ENCODE measurements at regions not wholly inside any gene's neighbourhood (a gene's known extent, or its start where the extent isn't known, plus 50 kb on each side); places are given as distances from the start of the nearest gene placed in this dataset.
"Not testable (repeated sequence)": the region's sequence is repeated elsewhere in the genome, so short reads cannot be mapped to it uniquely, and the experiment has no call there.

DNA sequence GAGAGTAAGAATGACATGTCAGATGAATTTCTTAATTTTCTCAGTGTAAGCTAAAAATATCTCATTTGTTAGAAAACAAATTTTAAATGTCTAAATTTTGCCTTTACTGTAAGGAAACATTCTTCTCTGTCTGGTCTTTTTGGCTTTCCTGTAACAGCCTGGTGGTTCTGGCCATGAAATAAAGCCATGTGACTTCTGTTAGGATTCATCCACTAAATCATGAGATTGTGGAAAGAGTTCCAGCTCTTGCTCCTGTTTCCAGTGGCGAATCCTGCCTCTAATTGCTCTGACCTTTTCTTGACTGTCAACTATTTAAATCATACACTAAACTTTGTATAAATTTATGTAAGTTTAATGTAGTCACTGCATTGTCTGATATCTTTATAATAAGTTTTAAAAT, 398.5 kb upstream of the AKR1E2 start:
- peaks cover 4% of the 10 kb centered on the region for H3K27me3 Mint-ChIP-seq

DNA sequence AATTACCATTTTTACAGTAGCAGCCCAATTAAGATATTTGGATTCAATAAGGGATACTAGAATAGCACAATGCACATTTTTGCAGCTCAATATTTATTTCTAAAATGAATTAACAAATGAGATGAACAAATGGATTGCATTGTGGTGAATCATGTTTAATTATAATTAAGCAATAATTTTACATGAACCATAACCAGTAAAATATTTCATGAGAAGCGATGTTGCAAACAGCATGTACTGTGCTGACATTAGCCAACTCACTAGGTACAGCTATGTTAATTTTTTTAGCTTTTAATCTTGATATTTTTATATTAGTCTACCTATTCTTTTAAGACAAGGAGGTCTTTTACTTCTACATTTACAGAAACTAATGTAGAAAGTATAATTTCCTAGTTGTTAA, 399.1 kb upstream of the AKR1E2 start:
- H3K27ac Mint-ChIP-seq: no peak overlapping the region
- no peaks in the 10 kb centered on the region for H3K36me3 Mint-ChIP-seq
- H3K27me3 Mint-ChIP-seq: peaks cover 4% of the 10 kb centered on the region
- H3K4me3 Mint-ChIP-seq: no peak overlapping the region
- H3K4me1 Mint-ChIP-seq: no peaks in the 10 kb centered on the region
- no peaks in the 10 kb centered on the region for H3K9me3 Mint-ChIP-seq
- DNase-seq: no peak

More for the DNA sequence above, 398.5 kb upstream of the AKR1E2 start:
- DNase-seq: no peak
- Mint-ChIP-seq H3K36me3 (no peaks in the 10 kb centered on the region), H3K27ac (no peak overlapping the region), H3K9me3 (no peaks in the 10 kb centered on the region), H3K4me3 (no peak overlapping the region), H3K4me1 (no peaks in the 10 kb centered on the region)

DNA sequence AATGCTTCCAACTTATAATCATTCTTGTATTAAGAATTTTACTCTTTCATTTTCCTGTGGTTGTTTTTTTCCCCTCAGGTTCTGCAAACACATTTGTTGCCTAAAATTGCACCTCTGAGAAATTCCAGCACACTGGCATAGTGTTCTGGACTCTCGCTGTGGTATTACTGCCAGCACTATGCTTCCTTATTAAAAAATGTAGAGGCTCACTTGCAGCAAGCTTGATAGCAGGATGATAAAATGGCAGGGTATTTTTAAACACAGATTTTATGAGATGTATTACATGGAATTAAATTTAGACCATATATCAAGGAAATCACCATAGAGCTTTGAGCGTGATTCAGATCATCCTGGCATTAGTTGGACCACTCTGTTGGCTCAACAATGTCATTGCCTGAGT, 416.7 kb upstream of the AKR1E2 start:
- H3K36me3 Mint-ChIP-seq: no peaks in the 10 kb centered on the region
- no peak overlapping the region for H3K4me3 Mint-ChIP-seq
- peaks cover 9% of the 10 kb centered on the region for H3K4me1 Mint-ChIP-seq
- H3K9me3 Mint-ChIP-seq: no peaks in the 10 kb centered on the region
- no peak for DNase-seq
- H3K27ac Mint-ChIP-seq: no peak overlapping the region
- H3K27me3 Mint-ChIP-seq: peaks cover 15% of the 10 kb centered on the region

DNA sequence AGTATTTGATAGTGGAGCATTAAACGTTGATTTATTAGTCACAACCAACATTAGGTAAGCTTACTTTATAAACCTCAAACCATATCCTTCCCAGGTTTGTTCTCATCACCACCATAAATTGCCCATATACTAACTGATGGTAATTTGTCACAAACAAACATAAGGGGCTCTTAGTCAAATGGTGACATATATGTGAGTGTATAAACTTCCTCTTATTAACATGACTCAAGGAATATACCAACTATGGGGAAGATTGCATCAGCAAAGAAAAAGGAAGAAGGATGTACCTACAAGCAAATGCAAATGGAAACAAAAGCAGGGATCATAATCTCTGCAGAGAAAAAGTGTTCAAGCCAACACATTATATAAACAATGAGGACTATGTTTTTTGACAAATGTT, 418.2 kb upstream of the AKR1E2 start:
- H3K36me3 Mint-ChIP-seq: no peaks in the 10 kb centered on the region
- H3K4me3 Mint-ChIP-seq: no peak overlapping the region
- H3K27ac Mint-ChIP-seq: no peak overlapping the region
- H3K9me3 Mint-ChIP-seq: no peaks in the 10 kb centered on the region
- no peak for DNase-seq
- H3K4me1 Mint-ChIP-seq: peaks cover 9% of the 10 kb centered on the region
- peaks cover 17% of the 10 kb centered on the region for H3K27me3 Mint-ChIP-seq

DNA sequence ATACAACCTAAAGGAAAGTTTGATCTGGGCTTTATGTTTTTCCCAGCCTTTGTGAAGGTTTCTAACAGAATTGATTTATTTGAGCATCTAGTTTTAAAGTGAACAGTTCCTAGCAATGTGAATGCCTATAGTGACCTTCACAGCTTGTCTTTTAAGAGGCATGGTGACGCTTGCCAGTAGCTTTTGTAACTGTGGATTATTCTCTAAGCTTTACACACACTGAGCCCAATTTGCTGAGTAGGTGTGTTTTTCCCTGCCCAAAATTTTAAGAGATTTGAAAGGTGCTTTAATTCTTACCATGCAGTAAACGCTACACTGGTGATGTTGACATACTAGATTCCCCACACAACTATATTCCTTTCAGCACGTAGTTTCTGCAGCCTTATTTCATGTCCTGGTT, 420.2 kb upstream of the AKR1E2 start:
- no peak overlapping the region for H3K4me3 Mint-ChIP-seq
- H3K36me3 Mint-ChIP-seq: no peaks in the 10 kb centered on the region
- H3K27ac Mint-ChIP-seq: no peak overlapping the region
- H3K4me1 Mint-ChIP-seq: peaks cover 9% of the 10 kb centered on the region
- H3K27me3 Mint-ChIP-seq: peaks cover 17% of the 10 kb centered on the region
- no peak for DNase-seq
- H3K9me3 Mint-ChIP-seq: no peaks in the 10 kb centered on the region

DNA sequence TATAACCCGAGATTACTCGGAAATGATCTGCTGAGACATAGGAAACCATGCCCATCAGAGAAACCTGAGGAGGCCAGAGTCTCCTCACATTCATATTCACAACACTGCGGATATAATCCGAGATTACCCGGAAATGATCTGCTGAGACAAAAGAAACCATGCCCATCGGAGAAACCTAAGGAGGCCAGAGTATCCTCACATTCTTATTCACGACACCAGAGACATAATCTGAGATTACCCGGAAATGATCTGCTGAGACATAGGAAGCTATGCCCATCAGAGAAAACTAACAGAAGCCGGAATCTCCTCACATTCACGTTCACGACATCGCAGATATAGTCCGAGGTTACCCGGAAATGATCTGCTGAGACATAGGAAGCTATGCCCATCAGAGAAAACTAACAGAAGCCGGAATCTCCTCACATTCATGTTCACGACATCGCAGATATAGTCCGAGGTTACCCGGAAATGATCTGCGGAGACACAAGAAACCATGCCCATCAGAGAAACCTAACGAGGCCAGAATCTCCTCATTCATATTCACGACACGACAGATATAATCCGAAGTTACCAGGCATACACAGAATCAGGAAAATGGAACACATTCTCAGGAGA, 422.3 kb upstream of the AKR1E2 start:
- Mint-ChIP-seq H3K27me3 (peaks cover 17% of the 10 kb centered on the region), H3K4me1 (peaks cover 9% of the 10 kb centered on the region), H3K36me3 (no peaks in the 10 kb centered on the region), H3K27ac (no peak overlapping the region), H3K9me3 (no peaks in the 10 kb centered on the region), H3K4me3 (no peak overlapping the region)
- no peak for DNase-seq

DNA sequence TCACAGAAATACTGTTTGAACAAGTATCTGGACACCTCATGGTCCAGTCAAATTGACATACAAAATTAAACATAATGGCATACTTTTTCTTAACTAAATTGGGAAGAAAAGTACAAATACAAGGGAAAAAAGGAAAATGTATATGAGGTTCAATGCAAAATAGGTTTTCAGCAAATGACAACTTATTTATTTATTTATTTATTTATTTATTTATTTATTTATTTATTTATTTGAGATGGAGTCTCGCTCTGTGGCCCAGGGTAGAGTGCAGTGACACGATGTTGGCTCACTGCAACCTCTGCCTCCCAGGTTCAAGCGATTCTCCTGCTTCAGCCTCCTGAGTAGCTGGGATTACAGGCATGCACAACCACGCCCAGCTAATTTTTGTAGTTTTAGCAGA, 424.9 kb upstream of the AKR1E2 start:
- H3K27me3 Mint-ChIP-seq: peaks cover 14% of the 10 kb centered on the region
- H3K4me1 Mint-ChIP-seq, H3K4me3 Mint-ChIP-seq, H3K36me3 Mint-ChIP-seq, DNase-seq, H3K9me3 Mint-ChIP-seq, H3K27ac Mint-ChIP-seq: not testable (repeated sequence)

DNA sequence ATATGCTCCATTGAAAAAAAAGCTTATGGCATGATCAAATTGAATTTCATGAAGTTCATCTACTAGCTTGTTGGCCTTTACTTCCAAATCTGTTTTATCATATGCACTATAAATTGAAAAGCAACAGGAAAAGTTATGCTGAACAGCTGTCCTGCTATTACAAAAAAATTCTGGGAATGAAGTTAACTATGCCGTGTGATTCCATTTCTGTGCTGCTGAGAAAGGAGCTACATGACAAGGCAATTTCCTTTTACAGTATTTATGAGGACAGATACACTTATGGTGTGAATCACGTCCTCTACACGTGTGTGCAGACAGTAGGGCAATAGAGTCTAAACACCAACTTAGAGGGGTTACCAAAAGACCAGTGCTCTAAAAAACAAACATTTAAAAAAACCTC, 426.5 kb upstream of the AKR1E2 start:
- Mint-ChIP-seq H3K4me3 (no peak overlapping the region), H3K36me3 (no peaks in the 10 kb centered on the region), H3K27ac (no peak overlapping the region), H3K4me1 (no peaks in the 10 kb centered on the region), H3K9me3 (no peaks in the 10 kb centered on the region), H3K27me3 (peaks cover 12% of the 10 kb centered on the region)
- no peak for DNase-seq

DNA sequence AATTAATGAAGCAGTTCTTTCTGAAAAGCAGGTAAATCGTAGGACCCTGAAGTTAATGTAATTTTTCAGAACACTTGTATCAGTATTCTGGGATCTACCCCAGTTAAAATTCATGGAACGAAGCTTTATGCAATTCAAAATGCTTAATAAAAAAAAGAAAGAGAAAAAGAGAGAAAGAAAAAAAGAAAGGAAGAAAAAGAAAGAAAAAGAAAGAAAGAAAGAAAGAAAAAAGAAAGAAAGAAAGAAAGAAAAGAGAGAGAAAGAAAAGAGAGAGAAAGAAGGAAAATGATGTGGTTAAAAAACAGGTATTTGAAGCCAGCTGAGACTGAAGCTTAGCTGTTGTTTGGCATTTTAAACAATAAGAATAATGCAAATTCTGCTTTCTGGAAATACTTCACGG, 427.4 kb upstream of the AKR1E2 start:
- H3K27me3 Mint-ChIP-seq: peaks cover 7% of the 10 kb centered on the region
- H3K36me3 Mint-ChIP-seq: no peaks in the 10 kb centered on the region
- no peaks in the 10 kb centered on the region for H3K4me1 Mint-ChIP-seq
- H3K27ac Mint-ChIP-seq: no peak overlapping the region
- DNase-seq: no peak
- H3K4me3 Mint-ChIP-seq: no peak overlapping the region
- H3K9me3 Mint-ChIP-seq: no peaks in the 10 kb centered on the region

DNA sequence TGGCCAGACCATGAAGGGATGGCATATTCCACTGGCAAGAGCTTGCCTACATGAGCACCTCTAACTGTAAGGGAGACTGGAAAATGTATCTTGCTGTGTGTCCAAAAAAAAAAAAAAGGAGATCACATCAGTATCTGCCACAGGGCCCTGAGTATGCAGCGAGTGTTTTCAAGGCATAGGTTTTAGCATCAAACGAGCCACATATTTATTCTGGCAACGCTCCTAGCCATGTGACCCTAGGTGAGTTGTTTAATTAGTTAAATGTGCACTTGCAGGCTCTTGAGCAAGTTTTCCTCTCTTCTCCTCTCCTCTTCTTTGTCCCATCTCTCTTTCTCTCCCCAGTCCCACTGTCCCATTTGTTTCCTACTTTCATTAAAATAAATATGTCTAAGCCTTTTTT, 428.7 kb upstream of the AKR1E2 start:
- Mint-ChIP-seq H3K9me3 (no peaks in the 10 kb centered on the region), H3K4me1 (no peaks in the 10 kb centered on the region), H3K27ac (no peak overlapping the region), H3K4me3 (no peak overlapping the region), H3K27me3 (peaks cover 4% of the 10 kb centered on the region), H3K36me3 (no peaks in the 10 kb centered on the region)
- no peak for DNase-seq

DNA sequence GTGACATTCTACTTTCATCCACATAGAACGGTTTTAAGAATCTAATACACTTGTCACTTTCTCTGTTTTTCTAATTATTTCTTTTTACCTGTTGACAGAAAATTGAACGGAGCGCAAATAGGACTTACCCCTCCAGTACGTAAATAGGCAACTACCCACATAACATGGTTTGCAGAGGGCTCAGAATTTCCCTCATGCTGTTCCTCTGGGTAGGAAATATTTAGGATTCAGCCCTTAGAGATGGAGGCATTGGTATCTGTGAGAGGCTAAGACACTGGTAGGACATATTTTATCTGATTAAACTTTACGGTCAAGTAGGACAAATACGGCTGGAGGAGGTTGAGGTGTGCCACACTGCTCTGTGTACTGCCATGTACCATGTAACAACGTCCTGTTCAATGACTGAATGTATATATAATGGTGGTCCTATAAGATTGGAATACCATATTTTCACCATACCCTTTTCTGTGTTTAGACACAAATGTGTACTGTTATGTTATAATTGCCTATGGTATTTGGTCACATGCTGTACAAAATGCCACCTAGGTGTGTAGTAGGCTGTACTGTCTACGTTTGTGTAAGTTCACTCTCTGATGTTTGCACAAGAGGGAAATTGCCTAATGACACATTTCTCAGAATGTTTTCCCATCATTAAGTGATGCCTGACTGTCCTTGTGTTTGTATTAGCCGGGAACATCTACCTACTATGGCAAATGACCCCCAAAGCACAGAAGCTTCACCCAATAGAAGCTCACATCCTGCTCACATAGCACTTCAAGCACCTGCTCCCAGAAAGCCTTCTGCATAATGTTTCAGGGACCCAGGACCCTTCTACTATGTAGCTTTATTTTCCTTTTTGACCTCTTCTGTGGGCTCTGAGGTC, 429.4 kb upstream of the AKR1E2 start:
- no peak overlapping the region for H3K4me3 Mint-ChIP-seq
- H3K27me3 Mint-ChIP-seq: peaks cover 4% of the 10 kb centered on the region
- H3K27ac Mint-ChIP-seq: no peak overlapping the region
- no peaks in the 10 kb centered on the region for H3K4me1 Mint-ChIP-seq
- no peaks in the 10 kb centered on the region for H3K36me3 Mint-ChIP-seq
- DNase-seq: no peak
- H3K9me3 Mint-ChIP-seq: no peaks in the 10 kb centered on the region

DNA sequence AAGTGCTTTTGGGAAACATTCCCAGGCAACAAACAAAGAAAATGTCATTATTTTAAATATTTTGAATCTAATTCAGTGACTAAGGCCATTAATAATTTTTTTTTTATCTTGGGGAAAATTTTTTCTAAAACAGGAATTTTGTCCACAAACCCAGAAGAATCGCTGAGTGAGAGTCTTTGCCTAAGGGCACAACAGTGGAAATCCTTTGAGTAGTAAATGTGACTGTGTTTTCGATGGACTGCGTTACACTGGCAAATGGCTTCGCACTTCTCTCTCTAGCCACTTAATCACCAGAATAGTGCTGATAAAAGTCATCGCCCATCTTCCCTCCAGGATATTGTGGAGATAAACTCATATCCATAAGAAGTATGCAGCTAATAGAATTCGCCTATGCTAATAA, 430.3 kb upstream of the AKR1E2 start:
- Mint-ChIP-seq H3K36me3 (no peaks in the 10 kb centered on the region), H3K27ac (no peak overlapping the region), H3K9me3 (no peaks in the 10 kb centered on the region), H3K27me3 (peaks cover 4% of the 10 kb centered on the region), H3K4me3 (no peak overlapping the region), H3K4me1 (no peaks in the 10 kb centered on the region)
- DNase-seq: no peak

DNA sequence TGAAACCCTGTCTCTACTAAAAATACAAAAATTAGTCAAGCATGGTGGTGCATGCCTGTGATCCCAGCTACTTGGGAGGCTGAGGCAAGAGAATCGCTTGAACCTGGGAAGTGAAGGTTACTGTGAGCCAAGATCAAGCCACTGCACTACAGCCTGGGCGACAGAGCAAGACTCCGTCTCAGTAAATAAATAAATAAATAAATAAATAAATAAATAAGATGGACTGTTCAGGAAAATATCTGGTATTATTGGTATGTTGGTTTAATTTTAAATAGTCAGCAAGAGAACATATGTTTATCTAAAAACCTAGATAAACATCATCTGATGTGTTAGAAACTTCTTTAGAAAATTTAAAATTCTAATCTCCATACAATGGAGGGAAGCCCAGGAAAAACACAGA, 431.6 kb upstream of the AKR1E2 start:
- H3K27me3 Mint-ChIP-seq, DNase-seq, H3K36me3 Mint-ChIP-seq, H3K4me3 Mint-ChIP-seq, H3K4me1 Mint-ChIP-seq, H3K9me3 Mint-ChIP-seq, H3K27ac Mint-ChIP-seq: not testable (repeated sequence)

DNA sequence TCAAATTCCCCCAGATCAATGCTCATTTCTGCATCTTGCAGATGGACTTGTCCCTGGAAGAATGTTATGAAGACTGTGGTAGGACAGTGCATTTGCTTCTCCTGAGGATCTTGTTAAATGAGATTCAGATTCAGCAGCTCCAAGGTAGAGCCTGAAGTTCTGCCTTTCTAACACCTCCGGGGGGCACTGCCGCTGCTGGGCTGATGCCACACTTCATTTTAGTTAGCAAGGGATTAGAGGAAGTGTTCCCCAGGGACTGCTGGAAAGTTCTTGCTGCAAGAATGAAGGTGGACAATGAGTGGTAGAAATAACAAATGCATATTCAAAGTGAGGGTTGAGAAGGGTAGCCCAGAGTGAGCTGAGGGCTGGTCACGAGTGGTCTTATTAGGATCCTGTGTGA, 434.3 kb upstream of the AKR1E2 start:
- Mint-ChIP-seq H3K27me3 (peaks cover 8% of the 10 kb centered on the region), H3K27ac (no peak overlapping the region), H3K9me3 (no peaks in the 10 kb centered on the region), H3K4me1 (no peaks in the 10 kb centered on the region), H3K4me3 (no peak overlapping the region), H3K36me3 (no peaks in the 10 kb centered on the region)
- no peak for DNase-seq

DNA sequence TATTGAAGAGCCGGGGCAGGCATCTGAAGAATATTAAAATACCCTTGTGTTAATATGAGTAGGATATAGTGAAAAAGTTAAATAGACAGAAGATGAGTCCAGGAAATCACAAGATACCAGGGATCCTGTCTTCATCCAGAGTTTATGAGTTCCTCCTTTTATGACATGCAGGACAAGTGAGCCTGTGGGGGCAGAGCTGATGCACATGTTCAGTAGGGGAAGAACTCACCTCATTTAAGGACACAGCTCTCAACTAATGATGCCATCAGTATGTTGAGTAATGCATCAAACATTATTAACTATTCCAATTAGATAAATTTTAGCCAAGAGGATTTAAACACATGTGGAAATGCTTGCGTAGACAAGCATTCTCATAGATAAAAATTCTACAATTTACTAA, 435.8 kb upstream of the AKR1E2 start:
- Mint-ChIP-seq H3K36me3 (no peaks in the 10 kb centered on the region), H3K4me3 (no peak overlapping the region), H3K4me1 (no peaks in the 10 kb centered on the region), H3K9me3 (no peaks in the 10 kb centered on the region), H3K27ac (no peak overlapping the region), H3K27me3 (peaks cover 12% of the 10 kb centered on the region)
- no peak for DNase-seq

DNA sequence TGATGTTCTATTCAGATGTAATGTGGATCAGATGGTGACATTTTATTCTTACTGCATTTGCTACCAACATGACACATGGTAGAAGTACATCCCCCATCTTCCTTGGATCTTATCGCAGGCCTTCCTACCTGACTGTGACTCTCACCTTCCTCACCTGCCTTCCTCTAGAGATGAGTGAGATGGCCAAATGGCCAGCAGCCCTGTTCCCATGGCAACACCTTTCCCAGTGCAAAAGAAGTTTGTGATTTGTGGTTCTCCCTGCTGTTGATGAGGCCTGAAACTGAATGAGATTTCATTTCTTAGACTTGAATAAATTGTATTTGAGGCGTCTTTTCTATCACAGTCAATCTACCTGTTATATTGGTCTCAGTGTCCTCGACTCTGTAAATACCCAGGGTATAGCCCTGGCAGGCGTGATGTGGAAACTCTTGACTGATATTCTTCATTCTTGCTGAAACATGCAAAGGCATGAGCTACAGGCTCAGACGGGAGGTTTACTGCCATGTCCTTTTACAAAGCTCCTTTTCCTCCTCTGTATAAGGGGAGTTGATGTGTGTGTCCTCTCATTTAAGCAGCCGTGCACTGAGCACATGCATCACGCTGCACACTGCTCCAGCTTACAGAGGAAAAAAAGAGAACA, 440.7 kb upstream of the AKR1E2 start:
- Mint-ChIP-seq H3K4me1 (no peaks in the 10 kb centered on the region), H3K4me3 (no peak overlapping the region), H3K27me3 (peaks cover 20% of the 10 kb centered on the region), H3K9me3 (no peaks in the 10 kb centered on the region), H3K36me3 (no peaks in the 10 kb centered on the region), H3K27ac (no peak overlapping the region)
- DNase-seq: no peak

Data from activated naive CD8-positive, alpha-beta T cell treated with anti-CD3 and anti-CD28 coated beads for 36 hours (primary cell).